ENCODE measurements at regions not wholly inside any gene's neighbourhood (a gene's known extent, or its start where the extent isn't known, plus 50 kb on each side); places are given as distances from the start of the nearest gene placed in this dataset.

- no peak overlapping the region for H3K27ac ChIP-seq (ENCODE audit: low read depth, low read length)
- H3K36me3 ChIP-seq (ENCODE audit: control insufficient read depth in 1 of 2, insufficient read depth in 2 of 2, low read length in 2 of 2), result no peaks in the 10 kb centered on the region
- no peaks in the 10 kb centered on the region for H3K27me3 ChIP-seq (ENCODE audit: control insufficient read depth in 1 of 2, insufficient read depth in 2 of 2, low read length in 2 of 2)
- no peaks in the 10 kb centered on the region for H3K4me1 ChIP-seq (ENCODE audit: control insufficient read depth in 1 of 2, insufficient read depth in 2 of 2, low read length in 2 of 2)
- H3K4me3 ChIP-seq (ENCODE audit: low read depth in 1 of 2, low read length in 2 of 2), result no peak overlapping the region
- no peak overlapping the region for H3K9ac ChIP-seq (ENCODE audit: low read depth in 1 of 2, low read length in 2 of 2)
- peaks cover 0 to 4% of the 10 kb centered on the region in 2 donors for H3K9me3 ChIP-seq (ENCODE audit: control insufficient read depth in 1 of 2, low read length in 2 of 2)
These were observed 575.0 kb downstream of the CHSY3 start for GRCh38 chr5:130479045-130479804.

GRCh38 chr5:130476325-130476724 is 572.1 kb downstream of the CHSY3 start:
- Histone ChIP-seq H3K4me1 (ENCODE audit: control insufficient read depth in 1 of 2, insufficient read depth in 2 of 2, low read length in 2 of 2) (no peaks in the 10 kb centered on the region), H3K27me3 (ENCODE audit: control insufficient read depth in 1 of 2, insufficient read depth in 2 of 2, low read length in 2 of 2) (no peaks in the 10 kb centered on the region), H3K9ac (ENCODE audit: low read depth in 1 of 2, low read length in 2 of 2) (no peak overlapping the region), H3K4me3 (ENCODE audit: low read depth in 1 of 2, low read length in 2 of 2) (no peak overlapping the region), H3K27ac (ENCODE audit: low read depth, low read length) (no peak overlapping the region), H3K36me3 (ENCODE audit: control insufficient read depth in 1 of 2, insufficient read depth in 2 of 2, low read length in 2 of 2) (no peaks in the 10 kb centered on the region), H3K9me3 (ENCODE audit: control insufficient read depth in 1 of 2, low read length in 2 of 2) (peaks cover 0 to 8% of the 10 kb centered on the region in 2 donors)

- H3K27ac ChIP-seq (ENCODE audit: low read depth, low read length), result no peak overlapping the region
- H3K4me1 ChIP-seq (ENCODE audit: control insufficient read depth in 1 of 2, insufficient read depth in 2 of 2, low read length in 2 of 2), result no peaks in the 10 kb centered on the region
- H3K36me3 ChIP-seq (ENCODE audit: control insufficient read depth in 1 of 2, insufficient read depth in 2 of 2, low read length in 2 of 2), result no peaks in the 10 kb centered on the region
- H3K4me3 ChIP-seq (ENCODE audit: low read depth in 1 of 2, low read length in 2 of 2), result no peak overlapping the region
- H3K27me3 ChIP-seq (ENCODE audit: control insufficient read depth in 1 of 2, insufficient read depth in 2 of 2, low read length in 2 of 2), result no peaks in the 10 kb centered on the region
- peaks cover 6 to 8% of the 10 kb centered on the region in 2 donors for H3K9me3 ChIP-seq (ENCODE audit: control insufficient read depth in 1 of 2, low read length in 2 of 2)
- no peak overlapping the region for H3K9ac ChIP-seq (ENCODE audit: low read depth in 1 of 2, low read length in 2 of 2)
These were observed 558.3 kb downstream of the CHSY3 start for GRCh38 chr5:130462516-130462915.

GRCh38 chr5:130455175-130455574 is 550.9 kb downstream of the CHSY3 start:
- H3K36me3 ChIP-seq (ENCODE audit: control insufficient read depth in 1 of 2, insufficient read depth in 2 of 2, low read length in 2 of 2), result no peaks in the 10 kb centered on the region
- no peaks in the 10 kb centered on the region for H3K4me1 ChIP-seq (ENCODE audit: control insufficient read depth in 1 of 2, insufficient read depth in 2 of 2, low read length in 2 of 2)
- no peaks in the 10 kb centered on the region for H3K27me3 ChIP-seq (ENCODE audit: control insufficient read depth in 1 of 2, insufficient read depth in 2 of 2, low read length in 2 of 2)
- H3K9ac ChIP-seq (ENCODE audit: low read depth in 1 of 2, low read length in 2 of 2), result no peak overlapping the region
- H3K27ac ChIP-seq (ENCODE audit: low read depth, low read length), result no peak overlapping the region
- H3K9me3 ChIP-seq (ENCODE audit: control insufficient read depth in 1 of 2, low read length in 2 of 2), result peaks cover 3 to 4% of the 10 kb centered on the region in 2 donors
- no peak overlapping the region for H3K4me3 ChIP-seq (ENCODE audit: low read depth in 1 of 2, low read length in 2 of 2)

- no peak overlapping the region for H3K9ac ChIP-seq (ENCODE audit: low read depth in 1 of 2, low read length in 2 of 2)
- no peaks in the 10 kb centered on the region for H3K27me3 ChIP-seq (ENCODE audit: control insufficient read depth in 1 of 2, insufficient read depth in 2 of 2, low read length in 2 of 2)
- no peak overlapping the region for H3K27ac ChIP-seq (ENCODE audit: low read depth, low read length)
- H3K4me3 ChIP-seq (ENCODE audit: low read depth in 1 of 2, low read length in 2 of 2), result no peak overlapping the region
- H3K9me3 ChIP-seq (ENCODE audit: control insufficient read depth in 1 of 2, low read length in 2 of 2), result peaks cover 0 to 3% of the 10 kb centered on the region in 2 donors
- H3K36me3 ChIP-seq (ENCODE audit: control insufficient read depth in 1 of 2, insufficient read depth in 2 of 2, low read length in 2 of 2), result no peaks in the 10 kb centered on the region
- no peaks in the 10 kb centered on the region for H3K4me1 ChIP-seq (ENCODE audit: control insufficient read depth in 1 of 2, insufficient read depth in 2 of 2, low read length in 2 of 2)
These were observed 548.5 kb downstream of the CHSY3 start for GRCh38 chr5:130452744-130453143.

GRCh38 chr5:130436430-130436829 is 532.2 kb downstream of the CHSY3 start:
- no peak overlapping the region for H3K27ac ChIP-seq (ENCODE audit: low read depth, low read length)
- no peak overlapping the region for H3K9ac ChIP-seq (ENCODE audit: low read depth in 1 of 2, low read length in 2 of 2)
- no peak overlapping the region for H3K4me3 ChIP-seq (ENCODE audit: low read depth in 1 of 2, low read length in 2 of 2)
- no peaks in the 10 kb centered on the region for H3K36me3 ChIP-seq (ENCODE audit: control insufficient read depth in 1 of 2, insufficient read depth in 2 of 2, low read length in 2 of 2)
- H3K9me3 ChIP-seq (ENCODE audit: control insufficient read depth in 1 of 2, low read length in 2 of 2), result peaks cover 11 to 14% of the 10 kb centered on the region in 2 donors
- H3K4me1 ChIP-seq (ENCODE audit: control insufficient read depth in 1 of 2, insufficient read depth in 2 of 2, low read length in 2 of 2), result no peaks in the 10 kb centered on the region
- no peaks in the 10 kb centered on the region for H3K27me3 ChIP-seq (ENCODE audit: control insufficient read depth in 1 of 2, insufficient read depth in 2 of 2, low read length in 2 of 2)

- no peaks in the 10 kb centered on the region for H3K27me3 ChIP-seq (ENCODE audit: control insufficient read depth in 1 of 2, insufficient read depth in 2 of 2, low read length in 2 of 2)
- no peak overlapping the region for H3K27ac ChIP-seq (ENCODE audit: low read depth, low read length)
- no peaks in the 10 kb centered on the region for H3K36me3 ChIP-seq (ENCODE audit: control insufficient read depth in 1 of 2, insufficient read depth in 2 of 2, low read length in 2 of 2)
- H3K9ac ChIP-seq (ENCODE audit: low read depth in 1 of 2, low read length in 2 of 2), result no peak overlapping the region
- no peaks in the 10 kb centered on the region for H3K4me1 ChIP-seq (ENCODE audit: control insufficient read depth in 1 of 2, insufficient read depth in 2 of 2, low read length in 2 of 2)
- H3K9me3 ChIP-seq (ENCODE audit: control insufficient read depth in 1 of 2, low read length in 2 of 2), result peaks cover 0 to 2% of the 10 kb centered on the region in 2 donors
- no peak overlapping the region for H3K4me3 ChIP-seq (ENCODE audit: low read depth in 1 of 2, low read length in 2 of 2)
These were observed 523.1 kb downstream of the CHSY3 start for GRCh38 chr5:130427222-130427955.

- H3K4me1 ChIP-seq (ENCODE audit: control insufficient read depth in 1 of 2, insufficient read depth in 2 of 2, low read length in 2 of 2), result no peaks in the 10 kb centered on the region
- H3K27me3 ChIP-seq (ENCODE audit: control insufficient read depth in 1 of 2, insufficient read depth in 2 of 2, low read length in 2 of 2), result no peaks in the 10 kb centered on the region
- no peak overlapping the region for H3K4me3 ChIP-seq (ENCODE audit: low read depth in 1 of 2, low read length in 2 of 2)
These were observed 521.2 kb downstream of the CHSY3 start for GRCh38 chr5:130425424-130425823.

GRCh38 chr5:130424341-130424740 is 520.1 kb downstream of the CHSY3 start:
- H3K27me3 ChIP-seq (ENCODE audit: control insufficient read depth in 1 of 2, insufficient read depth in 2 of 2, low read length in 2 of 2), result no peaks in the 10 kb centered on the region
- no peak overlapping the region for H3K27ac ChIP-seq (ENCODE audit: low read depth, low read length)
- no peak overlapping the region for H3K9ac ChIP-seq (ENCODE audit: low read depth in 1 of 2, low read length in 2 of 2)
- no peak overlapping the region for H3K4me3 ChIP-seq (ENCODE audit: low read depth in 1 of 2, low read length in 2 of 2)
- H3K9me3 ChIP-seq (ENCODE audit: control insufficient read depth in 1 of 2, low read length in 2 of 2), result peaks cover 0 to 2% of the 10 kb centered on the region in 2 donors
- H3K36me3 ChIP-seq (ENCODE audit: control insufficient read depth in 1 of 2, insufficient read depth in 2 of 2, low read length in 2 of 2), result no peaks in the 10 kb centered on the region
- no peaks in the 10 kb centered on the region for H3K4me1 ChIP-seq (ENCODE audit: control insufficient read depth in 1 of 2, insufficient read depth in 2 of 2, low read length in 2 of 2)

More at GRCh38 chr5:130425424-130425823, 521.2 kb downstream of the CHSY3 start:
- Histone ChIP-seq H3K9me3 (ENCODE audit: control insufficient read depth in 1 of 2, low read length in 2 of 2) (peaks cover 0 to 2% of the 10 kb centered on the region in 2 donors), H3K27ac (ENCODE audit: low read depth, low read length) (no peak overlapping the region), H3K9ac (ENCODE audit: low read depth in 1 of 2, low read length in 2 of 2) (no peak overlapping the region), H3K36me3 (ENCODE audit: control insufficient read depth in 1 of 2, insufficient read depth in 2 of 2, low read length in 2 of 2) (no peaks in the 10 kb centered on the region)

GRCh38 chr5:130402906-130403305 is 498.6 kb downstream of the CHSY3 start:
- H3K27me3 ChIP-seq (ENCODE audit: control insufficient read depth in 1 of 2, insufficient read depth in 2 of 2, low read length in 2 of 2), result no peaks in the 10 kb centered on the region
- H3K36me3 ChIP-seq (ENCODE audit: control insufficient read depth in 1 of 2, insufficient read depth in 2 of 2, low read length in 2 of 2), result no peaks in the 10 kb centered on the region
- no peak overlapping the region for H3K9ac ChIP-seq (ENCODE audit: low read depth in 1 of 2, low read length in 2 of 2)
- no peak overlapping the region for H3K27ac ChIP-seq (ENCODE audit: low read depth, low read length)
- no peaks in the 10 kb centered on the region for H3K4me1 ChIP-seq (ENCODE audit: control insufficient read depth in 1 of 2, insufficient read depth in 2 of 2, low read length in 2 of 2)
- peaks cover 3 to 6% of the 10 kb centered on the region in 2 donors for H3K9me3 ChIP-seq (ENCODE audit: control insufficient read depth in 1 of 2, low read length in 2 of 2)
- no peak overlapping the region for H3K4me3 ChIP-seq (ENCODE audit: low read depth in 1 of 2, low read length in 2 of 2)
